Peyer's patch (tissue), 4 donors: ENCODE measurements at regions not wholly inside any gene's neighbourhood (a gene's known extent, or its start where the extent isn't known, plus 50 kb on each side); places are given as distances from the start of the nearest gene placed in this dataset.

Experiments
- DNase-seq, 3 donors: peaks; one replicate each; pipeline ENCODE4 v3.0.0-alpha.2; 2017 to 2019
- H3K27ac ChIP-seq, 4 donors: fragments of 200-600 bp; sonication (generic); one replicate each; pipeline ENCODE4 v1.5.1; 2016 to 2019
- H3K27me3 ChIP-seq, 2 donors: fragments of 200-600 bp; sonication (generic); one replicate each; pipeline ENCODE4 v1.5.1; 2019
- H3K36me3 ChIP-seq, 3 donors: fragments of 200-600 bp; sonication (generic); one replicate each; pipeline ENCODE4 v1.5.1; 2016 to 2019
- H3K4me1 ChIP-seq, 4 donors: fragments of 200-600 bp; sonication (generic); one replicate each; pipeline ENCODE4 v1.5.1; 2016 to 2019
- H3K4me3 ChIP-seq, 4 donors: fragments of 200-600 bp; sonication (generic); 1 replicate in 3 of 4; 2 replicates in 1 of 4; pipeline ENCODE4 v1.5.1; 2016 to 2019; ENCODE audit warnings: mild to moderate bottlenecking in 1 of 4
- H3K9me3 ChIP-seq, 4 donors: fragments of 200-600 bp; sonication (generic); one replicate each; pipeline ENCODE4 v1.5.1; 2016 to 2019; ENCODE audit warnings: mild to moderate bottlenecking in 1 of 4
- POLR2A ChIP-seq, 2 donors: fragments of 450-650 bp; IDR thresholded peaks; one replicate each; pipeline ENCODE4 v1.5.1; 2017; ENCODE audit warnings: antibody characterized with exemption in 2 of 2, mild to moderate bottlenecking in 2 of 2, moderate library complexity in 2 of 2
- TF ChIP-seq, protein P1 (sequence below), 6 experiments: fragments of 450-650 bp in 4 of 6; fragments of 200-600 bp in 2 of 6; sonication (generic) in 1 of 6; IDR thresholded peaks; one replicate each; pipeline ENCODE4 v1.5.1; 2017 to 2019; ENCODE audit warnings: antibody characterized with exemption in 6 of 6, mild to moderate bottlenecking in 3 of 6, moderate library complexity in 1 of 6

- TF ChIP-seq, protein P1, sequence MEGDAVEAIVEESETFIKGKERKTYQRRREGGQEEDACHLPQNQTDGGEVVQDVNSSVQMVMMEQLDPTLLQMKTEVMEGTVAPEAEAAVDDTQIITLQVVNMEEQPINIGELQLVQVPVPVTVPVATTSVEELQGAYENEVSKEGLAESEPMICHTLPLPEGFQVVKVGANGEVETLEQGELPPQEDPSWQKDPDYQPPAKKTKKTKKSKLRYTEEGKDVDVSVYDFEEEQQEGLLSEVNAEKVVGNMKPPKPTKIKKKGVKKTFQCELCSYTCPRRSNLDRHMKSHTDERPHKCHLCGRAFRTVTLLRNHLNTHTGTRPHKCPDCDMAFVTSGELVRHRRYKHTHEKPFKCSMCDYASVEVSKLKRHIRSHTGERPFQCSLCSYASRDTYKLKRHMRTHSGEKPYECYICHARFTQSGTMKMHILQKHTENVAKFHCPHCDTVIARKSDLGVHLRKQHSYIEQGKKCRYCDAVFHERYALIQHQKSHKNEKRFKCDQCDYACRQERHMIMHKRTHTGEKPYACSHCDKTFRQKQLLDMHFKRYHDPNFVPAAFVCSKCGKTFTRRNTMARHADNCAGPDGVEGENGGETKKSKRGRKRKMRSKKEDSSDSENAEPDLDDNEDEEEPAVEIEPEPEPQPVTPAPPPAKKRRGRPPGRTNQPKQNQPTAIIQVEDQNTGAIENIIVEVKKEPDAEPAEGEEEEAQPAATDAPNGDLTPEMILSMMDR (IDR thresholded peaks at IDR 0.05), result no peak
- TF ChIP-seq POLR2A (IDR thresholded peaks at IDR 0.05), result no peak
- Histone ChIP-seq H3K27ac (no peak overlapping the region), H3K36me3 (no peaks in the 10 kb centered on the region), H3K4me3 (no peak overlapping the region), H3K9me3 (no peaks in the 10 kb centered on the region), H3K4me1 (no peaks in the 10 kb centered on the region), H3K27me3 (no peaks in the 10 kb centered on the region)
- DNase-seq, result no peak
These were observed 306.1 kb upstream of the KLHL29 start for GRCh38 chr2:23078784-23079434.

GRCh38 chr2:23083966-23084365 lies 301.0 kb upstream of the KLHL29 start:
- no peak for DNase-seq
- TF ChIP-seq POLR2A (IDR thresholded peaks at IDR 0.05), result no peak
- TF ChIP-seq, protein P1 (IDR thresholded peaks at IDR 0.05), result no peak
- H3K36me3 ChIP-seq, result no peaks in the 10 kb centered on the region

GRCh38 chr2:23091019-23091418 lies 294.0 kb upstream of the KLHL29 start:
- H3K4me1 ChIP-seq, result no peaks in the 10 kb centered on the region
- H3K4me3 ChIP-seq, result no peak overlapping the region
- TF ChIP-seq POLR2A (IDR thresholded peaks at IDR 0.05), result no peak
- TF ChIP-seq, protein P1 (IDR thresholded peaks at IDR 0.05), result no peak
- H3K27ac ChIP-seq, result no peak overlapping the region
- no peaks in the 10 kb centered on the region for H3K9me3 ChIP-seq
- H3K27me3 ChIP-seq, result no peaks in the 10 kb centered on the region
- no peaks in the 10 kb centered on the region for H3K36me3 ChIP-seq
- DNase-seq, result no peak

More at GRCh38 chr2:23083966-23084365, 301.0 kb upstream of the KLHL29 start:
- H3K27ac ChIP-seq, result no peak overlapping the region
- no peaks in the 10 kb centered on the region for H3K4me1 ChIP-seq
- no peaks in the 10 kb centered on the region for H3K9me3 ChIP-seq
- no peaks in the 10 kb centered on the region for H3K27me3 ChIP-seq
- no peak overlapping the region for H3K4me3 ChIP-seq

GRCh38 chr2:23091900-23092299 lies 293.1 kb upstream of the KLHL29 start:
- no peaks in the 10 kb centered on the region for H3K27me3 ChIP-seq
- H3K36me3 ChIP-seq, result no peaks in the 10 kb centered on the region
- TF ChIP-seq, protein P1 (IDR thresholded peaks at IDR 0.05), result no peak
- no peak for TF ChIP-seq POLR2A (IDR thresholded peaks at IDR 0.05)
- H3K4me3 ChIP-seq, result no peak overlapping the region
- H3K9me3 ChIP-seq, result no peaks in the 10 kb centered on the region
- H3K4me1 ChIP-seq, result no peaks in the 10 kb centered on the region
- DNase-seq, result no peak
- no peak overlapping the region for H3K27ac ChIP-seq

GRCh38 chr2:23092831-23093230 lies 292.1 kb upstream of the KLHL29 start:
- no peak for DNase-seq
- H3K4me1 ChIP-seq, result no peaks in the 10 kb centered on the region
- no peak overlapping the region for H3K4me3 ChIP-seq
- no peaks in the 10 kb centered on the region for H3K36me3 ChIP-seq
- TF ChIP-seq, protein P1 (IDR thresholded peaks at IDR 0.05), result no peak
- TF ChIP-seq POLR2A (IDR thresholded peaks at IDR 0.05), result no peak
- no peak overlapping the region for H3K27ac ChIP-seq
- H3K27me3 ChIP-seq, result no peaks in the 10 kb centered on the region
- no peaks in the 10 kb centered on the region for H3K9me3 ChIP-seq

DNA sequence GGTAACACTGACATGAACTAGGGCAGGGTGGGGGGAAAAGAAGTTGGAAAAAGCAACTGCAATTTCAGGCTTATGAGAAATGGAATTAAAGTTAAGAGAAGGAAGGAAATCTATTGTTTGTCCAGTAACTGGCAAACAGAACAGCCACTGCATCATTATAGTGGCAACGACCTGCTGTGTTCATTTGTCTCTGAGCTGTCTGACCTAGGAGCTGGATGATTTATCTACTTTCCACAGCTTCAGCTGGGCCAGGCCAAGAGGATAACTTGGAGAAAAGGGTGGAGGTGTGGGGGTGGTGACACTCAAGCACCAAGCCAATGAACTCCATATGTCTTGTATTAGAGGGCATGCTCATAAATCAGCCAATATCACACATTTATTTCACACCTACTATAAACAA lies 291.5 kb upstream of the KLHL29 start:
- Histone ChIP-seq H3K36me3 (no peaks in the 10 kb centered on the region), H3K4me3 (no peak overlapping the region), H3K27me3 (no peaks in the 10 kb centered on the region), H3K27ac (no peak overlapping the region), H3K4me1 (no peaks in the 10 kb centered on the region), H3K9me3 (no peaks in the 10 kb centered on the region)
- TF ChIP-seq, protein P1 (IDR thresholded peaks at IDR 0.05), result no peak
- no peak for TF ChIP-seq POLR2A (IDR thresholded peaks at IDR 0.05)
- no peak for DNase-seq
